HG03196 (cell line): ENCODE measurements at regions not wholly inside any gene's neighbourhood (a gene's known extent, or its start where the extent isn't known, plus 50 kb on each side); places are given as distances from the start of the nearest gene placed in this dataset.

Source experiments
- ATAC-seq: cut with Tn5 transposase; IDR thresholded peaks from one replicate; pipeline ENCODE4 v1.9.1; 2021; ENCODE audit not compliant: unreplicated experiment

DNA sequence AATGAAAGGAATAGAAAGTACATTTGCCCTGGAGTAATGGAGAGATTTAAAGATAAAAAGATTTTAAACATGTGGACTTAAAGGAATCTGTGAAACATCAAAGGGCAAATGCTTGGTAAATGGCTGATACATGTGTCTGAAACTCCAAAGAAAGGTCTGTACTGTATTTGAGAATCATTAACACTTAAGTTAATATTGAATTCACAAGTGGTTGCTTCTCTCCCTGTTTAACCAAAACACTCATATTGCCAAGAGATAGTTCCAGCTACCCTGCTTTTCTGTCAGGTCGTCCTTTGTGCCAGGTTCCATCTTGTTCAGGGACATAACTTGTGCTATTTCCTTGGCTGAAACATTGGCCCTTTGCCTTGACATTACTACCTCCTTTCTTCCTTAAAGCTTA lies 171.3 kb upstream of the HS3ST5 start:
- no peak for ATAC-seq

DNA sequence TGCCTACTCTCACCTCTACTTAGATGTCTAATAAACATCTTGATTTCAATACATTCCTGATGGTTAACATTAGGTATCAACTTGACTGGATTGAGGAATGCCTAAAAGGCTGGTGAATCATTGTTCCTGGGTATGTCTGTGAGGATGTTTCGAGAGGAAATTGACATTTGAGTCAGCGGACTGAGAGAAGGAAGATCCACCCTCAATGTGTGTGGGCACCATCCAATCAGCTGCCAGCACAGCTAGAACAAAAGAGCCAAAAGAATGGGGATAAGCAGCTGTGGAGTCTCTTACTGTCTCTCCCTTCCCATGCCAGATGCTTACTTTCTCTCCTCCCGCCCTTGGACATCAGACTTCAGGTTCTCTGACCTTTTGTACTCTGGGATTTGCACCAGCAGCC lies 128.6 kb upstream of the HS3ST5 start:
- no peak for ATAC-seq

- ATAC-seq, result no peak
Measured at GRCh38 chr6:114467931-114468330, 125.1 kb upstream of the HS3ST5 start.

DNA sequence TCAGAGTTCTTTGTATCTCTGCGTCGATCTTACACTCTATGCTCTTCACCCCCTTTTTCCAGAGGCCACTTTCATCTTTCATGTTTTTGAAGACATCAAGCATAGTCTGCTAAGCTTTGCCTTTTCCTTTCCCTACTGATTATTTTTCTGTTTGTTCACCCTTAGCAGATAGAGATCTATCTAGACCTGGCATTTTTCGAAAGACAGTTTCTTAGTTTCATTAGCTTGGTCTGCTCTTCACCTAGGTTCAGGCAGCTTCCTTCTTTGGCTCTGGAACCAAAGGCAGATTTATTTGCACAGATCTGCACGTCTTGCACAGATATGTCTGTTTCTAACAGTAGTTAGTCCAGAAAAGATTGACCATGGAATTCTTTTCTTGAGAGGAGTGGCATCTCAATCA lies 122.7 kb upstream of the HS3ST5 start:
- no peak for ATAC-seq

DNA sequence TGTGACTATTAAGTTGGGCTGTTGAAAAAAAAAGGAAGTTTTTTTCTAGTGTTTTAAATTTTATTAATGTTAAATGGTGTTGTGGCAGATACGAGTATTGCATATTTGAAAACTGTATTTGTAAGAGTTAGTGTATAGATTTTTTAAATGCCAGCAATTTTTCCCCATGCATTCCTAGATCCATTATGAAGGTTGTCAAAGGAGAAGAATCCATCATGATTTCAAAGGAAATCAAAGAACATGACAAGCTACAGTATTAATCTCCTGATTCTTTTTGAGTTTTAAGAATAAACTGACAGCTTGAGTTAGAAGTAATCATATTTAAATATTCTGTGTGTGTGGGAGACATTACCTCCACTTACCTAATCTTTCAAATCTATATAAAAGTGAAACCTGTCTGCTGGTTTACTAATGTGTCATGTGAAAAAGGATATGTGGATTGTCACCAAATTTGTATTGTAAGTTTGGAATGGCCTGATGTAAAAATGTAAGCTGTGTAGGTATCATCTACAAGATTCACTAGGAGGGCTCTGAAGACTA lies 111.0 kb upstream of the HS3ST5 start:
- ATAC-seq, result no peak

DNA sequence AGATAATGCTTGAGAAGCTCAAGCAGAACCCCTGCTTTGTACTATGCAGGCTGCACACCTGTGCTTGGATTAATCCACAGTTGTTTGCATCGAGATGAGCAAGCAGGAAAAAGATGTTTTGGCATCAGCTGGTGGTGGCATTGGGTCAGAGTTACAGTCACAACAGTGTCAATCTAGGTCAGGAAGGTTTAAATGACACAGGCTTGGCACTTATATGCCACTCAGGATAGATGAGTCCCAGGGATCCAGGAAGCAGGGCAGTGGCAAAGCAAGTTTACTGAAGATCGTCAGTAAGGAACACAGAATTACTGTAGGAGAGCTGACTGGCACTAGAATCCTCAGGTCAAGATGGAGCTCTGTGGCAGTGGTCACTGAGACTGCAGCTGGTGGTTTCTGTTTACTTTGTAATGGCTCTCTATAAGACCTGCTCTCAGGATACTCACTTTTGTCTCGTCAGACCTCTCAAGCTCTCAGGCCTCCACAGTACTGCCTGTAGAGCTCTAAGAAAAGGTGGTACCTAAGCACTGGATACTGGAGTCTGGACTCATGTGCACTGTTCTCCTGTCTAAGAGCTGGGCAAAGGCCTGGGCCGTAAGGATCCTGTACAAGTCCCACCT lies 110.1 kb upstream of the HS3ST5 start:
- no peak for ATAC-seq

DNA sequence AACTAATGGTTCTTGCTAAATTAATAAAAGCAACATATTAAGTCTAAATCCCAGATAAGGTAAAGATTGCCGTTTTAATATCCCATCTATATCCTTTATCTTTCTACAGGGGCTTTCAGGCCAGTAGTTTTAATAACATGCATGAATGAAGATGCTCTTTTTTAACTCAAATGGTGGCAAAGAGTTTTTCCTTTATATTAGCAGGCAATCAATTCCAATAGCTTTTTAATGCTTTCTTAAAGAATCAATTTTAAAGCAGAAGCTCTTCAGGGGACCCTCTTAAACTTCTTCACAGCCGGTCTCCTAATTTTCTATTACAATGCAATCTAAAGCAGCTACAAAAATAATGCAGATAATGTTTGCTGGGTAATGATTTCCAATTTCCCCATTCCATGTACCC lies 107.8 kb upstream of the HS3ST5 start:
- no peak for ATAC-seq

DNA sequence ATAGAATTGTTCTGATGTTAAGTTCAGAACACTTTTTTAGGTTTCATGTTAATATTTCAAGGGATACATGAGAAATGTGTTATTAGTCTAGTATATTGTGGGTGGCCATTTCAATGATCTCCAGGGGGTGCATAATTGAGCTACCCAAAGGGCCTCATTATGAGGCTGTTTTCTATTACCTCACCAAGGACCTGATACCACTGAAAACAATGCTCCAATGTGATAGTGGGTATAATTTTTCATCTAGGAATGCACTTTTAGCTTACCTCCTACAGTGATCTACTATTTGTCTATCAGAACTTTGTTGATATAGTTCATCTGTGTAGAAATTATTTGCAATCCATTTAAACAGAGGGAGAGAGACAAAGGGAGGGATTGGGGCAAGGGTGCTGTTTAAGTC lies 106.8 kb upstream of the HS3ST5 start:
- no peak for ATAC-seq

- ATAC-seq, result no peak
Measured at GRCh38 chr6:114446342-114446741, 103.5 kb upstream of the HS3ST5 start.

DNA sequence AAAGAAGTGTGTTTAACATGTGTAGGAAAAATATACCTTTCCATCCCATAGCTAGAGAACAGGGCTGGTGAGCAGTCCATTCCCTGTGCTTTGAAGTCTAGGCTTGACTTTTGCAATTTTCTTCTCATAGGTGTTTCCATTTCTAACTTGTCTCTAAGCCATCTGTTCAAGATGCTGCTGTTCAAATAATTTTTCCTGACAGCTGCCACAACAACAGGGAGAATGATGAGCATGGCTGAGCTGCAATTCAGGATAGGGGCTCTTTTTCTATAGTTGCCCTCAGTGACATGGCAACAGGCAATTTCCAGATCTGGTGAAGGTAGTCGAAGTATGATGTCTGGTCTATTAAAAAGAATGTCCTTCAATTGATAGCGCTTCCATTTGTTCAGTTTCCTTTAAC lies 103.0 kb upstream of the HS3ST5 start:
- ATAC-seq, result no peak

DNA sequence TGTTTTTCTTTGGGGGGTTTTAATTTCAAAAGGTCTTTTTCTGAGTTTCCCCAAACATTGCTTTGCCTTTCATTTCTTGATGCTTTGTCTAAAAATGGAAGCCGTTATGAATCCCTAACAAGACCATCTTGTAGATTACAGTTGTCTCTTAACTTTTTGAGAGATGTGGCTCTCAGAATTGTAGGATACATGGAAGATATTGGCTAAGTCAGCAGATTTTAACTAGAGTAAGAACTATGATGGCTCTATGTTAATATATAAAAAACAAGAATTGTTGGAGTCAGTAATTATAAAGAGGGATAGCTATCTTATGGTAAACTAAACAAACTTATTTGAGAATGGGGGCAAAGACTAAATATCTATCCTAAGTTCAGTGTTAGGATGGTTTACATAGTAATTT lies 96.6 kb upstream of the HS3ST5 start:
- ATAC-seq, result no peak

DNA sequence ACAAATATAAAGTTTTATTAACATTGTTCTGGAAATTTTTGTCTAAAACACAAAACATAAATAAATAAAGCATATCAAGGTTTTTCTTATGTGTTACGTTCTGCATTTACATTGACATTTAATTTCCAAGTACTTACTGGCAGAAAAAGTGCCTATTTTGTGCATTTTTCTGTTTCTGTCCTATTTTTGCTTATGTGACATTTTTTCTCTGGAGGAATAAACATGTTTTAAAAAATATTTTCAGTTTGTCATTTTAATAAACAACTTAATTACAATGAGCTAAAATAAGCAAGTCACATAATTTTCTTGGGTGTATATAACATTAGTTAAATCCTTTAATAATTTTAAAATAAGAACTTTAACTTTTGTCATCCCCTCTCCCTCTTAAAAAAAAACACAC lies 94.4 kb upstream of the HS3ST5 start:
- ATAC-seq, result no peak

DNA sequence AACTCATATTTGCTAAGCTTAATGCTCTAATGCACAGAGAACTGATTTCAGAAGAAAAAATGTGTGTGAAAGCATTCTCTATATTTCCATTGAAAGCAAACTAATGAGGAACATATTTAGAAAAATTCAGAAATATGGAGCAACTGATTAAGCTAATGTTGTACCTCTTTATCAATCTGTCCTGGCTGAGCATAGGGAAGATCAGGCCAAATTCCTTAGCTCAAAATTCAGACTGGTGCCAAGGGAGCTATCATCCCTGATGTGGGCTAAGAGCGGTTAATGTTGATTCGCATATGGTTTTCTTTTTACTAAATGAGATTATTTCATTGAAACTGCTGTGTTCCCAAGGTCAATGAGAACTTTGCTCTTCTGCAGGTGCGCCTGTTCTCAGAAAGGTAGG lies 93.9 kb upstream of the HS3ST5 start:
- no peak for ATAC-seq

- ATAC-seq, result no peak
Measured at GRCh38 chr6:114435985-114436384, 93.2 kb upstream of the HS3ST5 start.

DNA sequence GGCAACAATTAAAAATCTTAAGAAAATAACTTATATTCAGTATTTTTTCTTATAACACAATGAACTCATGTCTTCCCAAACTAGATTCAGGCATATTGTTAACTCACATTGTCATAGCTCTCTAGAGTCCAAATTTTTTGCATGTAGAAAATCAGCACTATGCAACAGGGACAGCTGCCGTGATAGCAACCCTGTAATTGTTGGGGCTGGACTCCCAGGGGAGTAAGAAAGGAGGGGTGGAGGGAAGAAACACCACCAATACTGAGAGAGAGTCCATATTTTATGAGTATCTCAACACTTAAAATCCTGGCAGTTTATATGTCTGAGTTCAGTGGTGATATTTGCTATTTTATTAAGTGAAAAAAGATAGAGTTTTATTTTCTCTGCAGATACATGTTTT lies 89.6 kb upstream of the HS3ST5 start:
- ATAC-seq, result no peak

- ATAC-seq, result no peak
Measured at GRCh38 chr6:114431641-114432040, 88.8 kb upstream of the HS3ST5 start.

- no peak for ATAC-seq
Measured at GRCh38 chr6:114430534-114431124, 87.8 kb upstream of the HS3ST5 start.

DNA sequence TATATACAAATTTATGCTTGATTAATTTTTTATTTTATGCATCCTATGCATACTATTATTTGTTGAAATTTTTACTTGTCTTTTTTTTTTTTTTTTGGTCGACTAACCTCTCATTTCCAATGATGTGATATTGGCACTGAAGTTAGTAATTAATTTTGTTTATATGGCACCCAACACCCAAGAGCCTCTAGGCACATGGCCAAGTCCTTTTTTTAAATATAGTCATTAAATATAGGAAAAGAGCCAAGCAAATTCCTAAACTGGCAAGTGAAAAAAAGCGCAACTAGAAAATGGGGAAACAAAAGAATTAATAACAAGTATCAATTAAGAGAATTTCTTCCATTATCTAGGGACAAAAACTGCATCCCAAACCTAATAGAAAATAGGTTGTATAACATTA lies 85.5 kb upstream of the HS3ST5 start:
- no peak for ATAC-seq

DNA sequence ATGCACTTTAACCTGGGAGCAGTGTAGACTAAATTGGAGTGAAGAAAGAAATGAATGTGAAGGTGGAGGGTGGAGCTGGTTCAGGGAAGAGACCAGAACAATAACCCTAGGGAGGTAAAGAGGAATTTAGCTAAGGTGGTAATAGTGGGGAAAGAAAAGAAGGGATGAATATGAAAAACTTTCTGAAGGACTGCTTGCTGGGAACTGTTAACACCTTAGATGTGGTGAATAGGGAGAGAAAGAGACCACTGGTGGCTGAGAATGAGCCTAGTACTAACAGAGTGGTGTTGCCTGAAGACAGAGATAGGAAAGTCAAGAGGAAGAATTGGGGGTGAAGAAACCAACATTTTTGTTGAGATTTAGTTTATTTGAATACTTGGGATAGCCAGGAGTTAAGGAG lies 78.4 kb upstream of the HS3ST5 start:
- ATAC-seq, result no peak

- ATAC-seq, result peak; percentile 100
Measured at GRCh38 chr6:114419175-114419574, 76.4 kb upstream of the HS3ST5 start.

DNA sequence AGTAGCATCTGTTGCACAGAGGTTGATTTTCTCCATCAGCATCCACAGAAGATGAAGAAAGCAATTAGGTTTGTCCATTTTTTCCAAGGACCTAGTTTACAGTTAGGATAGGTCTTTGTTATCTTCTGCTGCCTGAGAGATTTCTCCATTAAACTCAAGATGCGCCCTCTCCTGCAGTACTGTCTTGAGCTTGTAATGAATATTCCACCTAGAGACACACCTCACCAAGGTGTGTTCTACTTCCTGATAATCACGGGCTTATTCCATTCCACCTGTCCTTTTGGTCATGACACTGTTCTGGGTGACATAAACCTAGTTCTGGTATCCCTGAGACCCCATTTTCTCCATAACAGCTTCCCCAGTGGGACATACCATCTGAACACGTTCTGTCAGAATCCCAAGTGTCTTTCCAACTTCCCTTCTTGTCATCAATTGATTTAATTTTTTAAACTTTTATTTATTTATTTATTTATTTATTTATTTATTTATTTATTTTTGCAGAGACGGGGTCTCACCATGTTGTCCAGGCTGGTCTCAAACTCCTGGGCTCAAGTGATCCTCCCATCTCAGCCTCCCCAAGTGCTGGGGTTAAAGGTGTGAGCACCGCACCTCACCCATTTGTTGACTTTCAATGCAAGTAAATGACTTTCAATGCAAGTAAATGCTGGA lies 75.6 kb upstream of the HS3ST5 start:
- no peak for ATAC-seq

DNA sequence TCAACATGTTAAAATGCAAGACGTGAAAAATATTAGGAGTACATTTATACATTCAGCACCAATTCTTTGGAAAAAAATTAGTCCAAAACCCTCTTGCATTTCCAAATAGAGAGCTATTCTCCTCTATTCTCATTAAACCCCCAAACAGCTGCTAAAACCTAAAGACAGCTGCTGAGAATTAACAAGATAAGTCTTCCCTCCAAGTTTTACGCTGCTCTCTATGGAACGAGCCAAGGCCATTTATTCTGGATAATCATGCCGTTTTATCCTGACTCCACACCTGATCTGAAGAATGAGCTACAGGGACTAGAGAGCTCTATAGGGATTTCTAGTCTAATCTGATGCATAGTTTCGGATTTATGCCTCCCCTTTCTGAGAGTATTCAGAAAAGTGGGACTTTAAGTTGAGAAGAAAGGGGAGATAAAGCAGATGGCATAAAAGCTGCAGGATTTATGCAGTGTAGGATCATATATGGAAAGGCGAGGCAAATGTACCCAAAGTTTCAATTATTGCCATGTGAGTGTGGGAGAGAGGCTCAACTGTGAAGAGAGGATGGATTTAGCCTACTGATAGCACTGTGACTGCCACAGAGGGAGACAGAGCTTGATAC lies 64.7 kb upstream of the HS3ST5 start:
- no peak for ATAC-seq
